Subcutaneous abdominal adipose tissue (tissue), 5 donors: ENCODE measurements at regions not wholly inside any gene's neighbourhood (a gene's known extent, or its start where the extent isn't known, plus 50 kb on each side); places are given as distances from the start of the nearest gene placed in this dataset.
A peak's percentile ranks its signal among the peaks of the same experiment; 100 is the strongest.
"Not testable (repeated sequence)": the region's sequence is repeated elsewhere in the genome, so short reads cannot be mapped to it uniquely, and the experiment has no call there.

Source experiments
- H3K27ac ChIP-seq: one replicate; pipeline ENCODE4 v1.7.0; 2013; ENCODE audit warnings: low read depth, mild to moderate bottlenecking, inconsistent platforms, low read length, moderate library complexity
- H3K27me3 ChIP-seq, 5 donors: one replicate each; pipeline ENCODE4 v1.7.0; 2013; ENCODE audit warnings: low read length in 5 of 5, inconsistent platforms in 1 of 5; ENCODE audit not compliant: control insufficient read depth in 5 of 5, insufficient read depth in 4 of 5
- H3K36me3 ChIP-seq, 5 donors: one replicate each; pipeline ENCODE4 v1.7.0; 2013; ENCODE audit warnings: low read length in 5 of 5; ENCODE audit not compliant: control insufficient read depth in 5 of 5, insufficient read depth in 5 of 5
- H3K4me1 ChIP-seq, 5 donors: one replicate each; pipeline ENCODE4 v1.7.0; 2013; ENCODE audit warnings: low read length in 5 of 5, mild to moderate bottlenecking in 3 of 5, moderate library complexity in 1 of 5; ENCODE audit not compliant: control insufficient read depth in 5 of 5, insufficient read depth in 5 of 5
- H3K4me3 ChIP-seq, 5 donors: one replicate each; pipeline ENCODE4 v1.7.0; 2013; ENCODE audit warnings: low read length in 5 of 5, low read depth in 1 of 5
- H3K9ac ChIP-seq, 5 donors: one replicate each; pipeline ENCODE4 v1.7.0; 2013; ENCODE audit warnings: low read length in 5 of 5, mild to moderate bottlenecking in 4 of 5, moderate library complexity in 3 of 5
- H3K9me3 ChIP-seq, 5 donors: one replicate each; pipeline ENCODE4 v1.7.0; 2013; ENCODE audit warnings: low read length in 5 of 5; ENCODE audit not compliant: control insufficient read depth in 5 of 5
- donor health status: healthy.
- donor health status: healthy.
- donor health status: healthy.
- donor health status: healthy.
- donor health status: healthy.

DNA sequence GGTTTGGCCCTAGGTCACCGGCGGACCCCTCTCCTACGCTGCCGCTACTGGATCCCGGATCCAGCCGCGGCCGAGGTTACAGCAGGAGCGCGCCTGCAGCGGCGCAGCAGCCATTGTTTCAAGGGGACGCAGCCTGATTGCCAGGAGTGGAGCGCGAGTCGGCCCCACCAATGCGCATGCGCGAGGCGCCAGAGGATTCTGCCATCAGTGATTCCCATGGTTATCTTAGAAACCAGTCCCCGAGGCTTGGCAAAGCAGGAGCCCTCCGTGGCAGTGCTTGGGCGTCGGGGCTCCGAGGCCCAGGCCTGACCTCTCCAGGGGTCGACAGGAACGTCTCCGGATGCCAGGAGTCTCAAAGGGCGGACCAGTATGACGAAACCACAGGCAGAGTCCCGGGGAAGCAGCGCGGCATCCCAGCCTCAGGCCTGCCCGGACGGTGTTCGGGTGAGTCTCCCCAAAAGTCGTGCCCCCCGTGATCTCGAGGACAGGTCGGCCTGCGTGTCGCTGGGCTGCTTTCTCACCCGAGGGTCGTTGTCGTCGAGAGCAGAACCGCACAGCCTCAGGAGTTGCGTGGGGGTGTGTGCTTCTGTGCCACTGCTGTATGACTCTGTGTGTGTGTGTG is 608.5 kb downstream of the KCNJ18 start:
- Histone ChIP-seq H3K4me1 (no peaks in the 10 kb centered on the region), H3K4me3 (no peak overlapping the region), H3K9ac (no peak overlapping the region), H3K27ac (no peak overlapping the region), H3K36me3 (no peaks in the 10 kb centered on the region), H3K27me3 (no peaks in the 10 kb centered on the region), H3K9me3 (peaks cover 0 to 44% (median 21%) of the 10 kb centered on the region in 5 donors)

DNA sequence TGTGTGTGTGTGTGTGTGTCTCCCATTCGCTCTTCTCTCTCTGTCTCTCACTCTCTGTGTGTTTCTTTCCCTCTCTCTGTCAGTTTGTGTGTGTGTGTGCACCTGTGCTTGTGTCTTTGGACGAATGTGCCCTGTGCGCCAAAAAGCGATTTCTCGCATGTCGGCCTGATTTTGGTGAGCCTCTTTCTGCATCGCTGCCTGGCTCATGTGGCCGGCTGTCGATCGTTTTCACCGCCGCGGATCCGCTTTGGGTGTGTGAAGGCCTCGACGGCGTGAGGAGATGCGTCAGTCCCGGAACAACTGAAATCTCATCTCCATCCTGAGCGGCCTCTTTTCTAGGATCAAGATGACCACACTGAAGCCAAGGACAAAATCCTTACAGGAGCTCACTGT is 609.0 kb downstream of the KCNJ18 start:
- Histone ChIP-seq H3K9ac (no peak overlapping the region), H3K4me1 (no peaks in the 10 kb centered on the region), H3K4me3 (no peak overlapping the region), H3K27ac (no peak overlapping the region), H3K9me3 (peaks cover 0 to 44% (median 21%) of the 10 kb centered on the region in 5 donors), H3K36me3 (no peaks in the 10 kb centered on the region), H3K27me3 (no peaks in the 10 kb centered on the region)

DNA sequence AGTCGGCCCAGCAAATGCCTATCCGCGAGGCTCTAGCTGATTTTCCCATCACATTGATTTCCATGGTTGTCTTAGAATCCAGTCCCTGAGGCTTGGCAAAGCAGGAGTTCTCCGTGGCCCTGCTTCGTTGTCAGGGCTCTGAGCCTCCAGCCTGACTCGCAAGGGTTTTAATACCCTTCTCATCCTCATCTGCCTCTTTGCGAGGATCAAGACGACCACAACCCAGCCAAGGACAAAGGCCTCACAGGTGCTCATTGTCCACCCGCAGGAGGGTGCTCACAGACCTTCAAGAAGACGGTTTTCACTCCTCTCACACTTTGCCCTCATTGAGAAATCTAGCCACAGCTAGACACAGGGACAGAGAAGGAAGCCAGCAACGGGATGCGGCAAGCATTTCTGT is 610.8 kb downstream of the KCNJ18 start:
- no peak overlapping the region for H3K9ac ChIP-seq
- H3K27me3 ChIP-seq = no peaks in the 10 kb centered on the region
- no peak overlapping the region for H3K27ac ChIP-seq
- no peaks in the 10 kb centered on the region for H3K4me1 ChIP-seq
- H3K9me3 ChIP-seq = peaks cover 0 to 42% (median 21%) of the 10 kb centered on the region in 5 donors
- no peak overlapping the region for H3K4me3 ChIP-seq
- no peaks in the 10 kb centered on the region for H3K36me3 ChIP-seq

DNA sequence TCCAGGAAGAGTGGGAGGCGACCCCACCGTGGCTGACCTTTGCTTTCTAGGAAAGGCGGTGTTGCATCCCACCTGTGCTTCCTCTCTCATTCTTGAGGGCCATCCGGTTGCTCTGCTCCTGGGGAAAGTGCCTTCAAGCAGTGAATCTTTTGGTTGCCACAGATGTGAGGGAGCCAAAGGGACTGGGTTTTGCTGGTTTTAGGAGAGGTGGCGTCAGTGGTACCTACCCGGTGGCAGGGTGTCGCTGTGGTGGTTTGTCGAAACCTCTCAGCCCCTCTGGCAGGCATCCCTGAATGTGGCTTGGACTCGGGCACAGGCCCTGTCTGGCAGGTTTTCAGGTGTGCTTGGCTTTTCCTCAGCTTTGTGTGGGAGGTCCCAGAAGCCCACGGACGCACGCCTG is 611.5 kb downstream of the KCNJ18 start:
- no peak overlapping the region for H3K4me3 ChIP-seq
- H3K9me3 ChIP-seq = peaks cover 0 to 36% (median 19%) of the 10 kb centered on the region in 5 donors
- H3K27me3 ChIP-seq = no peaks in the 10 kb centered on the region
- H3K36me3 ChIP-seq = no peaks in the 10 kb centered on the region
- H3K4me1 ChIP-seq = no peaks in the 10 kb centered on the region
- no peak overlapping the region for H3K9ac ChIP-seq
- H3K27ac ChIP-seq = no peak overlapping the region

DNA sequence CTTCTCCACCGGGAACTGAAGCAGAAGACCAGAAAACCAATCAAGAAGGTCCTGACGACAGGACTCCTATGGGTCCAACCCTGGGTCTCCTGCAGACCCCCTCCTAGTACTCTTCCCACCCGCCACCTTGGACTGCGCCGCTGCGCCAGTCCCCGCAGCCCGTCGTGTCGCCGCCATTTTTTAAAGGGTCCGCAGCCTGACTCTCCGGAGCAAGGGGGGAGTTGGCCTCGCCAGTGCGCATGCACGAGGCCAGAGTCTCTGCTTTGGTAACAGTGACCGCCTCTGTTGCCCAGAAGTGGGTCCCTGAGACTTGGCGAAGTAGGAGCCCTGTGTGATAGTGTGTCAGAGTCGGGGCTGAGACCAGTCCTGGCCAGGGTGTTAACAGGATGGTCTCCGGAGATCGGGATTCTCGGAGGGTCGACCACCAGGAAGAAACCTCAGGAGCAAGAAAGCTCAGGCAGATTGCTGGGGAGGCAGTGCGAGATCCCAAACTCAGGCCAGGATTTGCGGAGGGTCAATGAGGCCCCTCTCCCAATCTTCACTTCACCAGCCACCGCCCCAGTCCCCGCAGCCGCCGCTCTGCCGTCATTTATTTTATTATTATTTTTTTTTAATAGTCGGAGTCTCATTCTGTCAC is 612.5 kb downstream of the KCNJ18 start:
- no peak overlapping the region for H3K9ac ChIP-seq
- peaks cover 0 to 29% (median 18%) of the 10 kb centered on the region in 5 donors for H3K9me3 ChIP-seq
- H3K27ac ChIP-seq = no peak overlapping the region
- no peaks in the 10 kb centered on the region for H3K36me3 ChIP-seq
- no peaks in the 10 kb centered on the region for H3K4me1 ChIP-seq
- no peak overlapping the region for H3K4me3 ChIP-seq
- no peaks in the 10 kb centered on the region for H3K27me3 ChIP-seq

DNA sequence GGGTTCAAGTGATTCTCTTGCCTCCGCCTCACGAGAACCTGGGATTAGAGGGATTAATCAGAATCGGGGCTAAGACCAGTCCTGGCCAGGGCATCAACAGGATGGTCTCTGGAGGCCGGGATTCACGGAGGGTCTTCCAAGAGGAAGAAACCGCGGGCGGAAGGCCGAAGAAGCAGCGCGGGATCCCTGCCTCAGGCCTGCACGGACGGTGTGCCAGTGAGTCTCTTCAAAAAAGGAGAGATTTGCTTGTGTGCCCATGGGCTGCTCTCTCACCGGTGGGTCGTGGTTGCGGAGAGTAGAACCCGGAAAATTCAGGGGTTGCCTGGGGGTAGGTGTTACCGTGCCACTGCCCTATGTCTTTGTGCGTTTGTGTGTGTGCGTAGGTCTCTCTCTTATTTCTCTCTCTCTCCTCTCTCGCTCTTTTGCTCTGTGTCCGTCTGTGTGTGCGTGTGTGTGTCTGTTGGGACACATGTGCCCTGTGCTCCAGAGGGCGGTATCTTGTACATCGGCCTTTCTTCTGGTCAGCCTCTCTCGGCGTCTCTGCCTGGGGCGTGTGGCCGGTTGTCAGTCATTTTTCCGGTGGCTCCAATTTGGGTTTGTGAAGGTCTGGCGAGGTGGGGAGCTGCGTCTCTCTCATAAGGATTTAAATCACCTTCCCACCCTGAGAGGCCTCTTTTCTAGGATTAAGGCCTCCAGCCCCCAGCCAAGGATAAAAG is 613.2 kb downstream of the KCNJ18 start:
- Histone ChIP-seq H3K27me3 (no peaks in the 10 kb centered on the region), H3K4me3 (no peak overlapping the region), H3K27ac (no peak overlapping the region), H3K9me3 (peaks cover 0 to 25% (median 17%) of the 10 kb centered on the region in 5 donors), H3K36me3 (no peaks in the 10 kb centered on the region), H3K9ac (no peak overlapping the region), H3K4me1 (no peaks in the 10 kb centered on the region)

DNA sequence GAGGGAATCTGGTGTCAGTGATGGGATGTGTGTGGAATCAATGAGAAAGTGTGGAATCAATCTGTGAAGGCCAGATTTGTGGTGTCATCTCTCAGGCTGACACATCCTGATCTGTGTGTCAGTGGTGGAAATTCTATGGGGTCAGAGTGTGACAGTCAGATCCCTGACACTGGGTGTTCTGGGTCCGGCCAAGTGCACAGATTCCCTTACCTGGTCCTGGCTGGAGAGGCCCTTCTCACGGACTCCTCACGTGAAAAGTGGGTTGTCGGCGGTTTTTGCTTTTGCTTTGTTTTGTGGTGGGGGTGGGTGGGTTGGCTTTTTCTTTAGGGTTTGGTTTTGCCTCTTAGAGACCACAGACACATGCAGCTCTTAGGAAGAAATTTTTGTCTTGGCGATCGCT is 618.0 kb downstream of the KCNJ18 start:
- not testable (repeated sequence) for H3K36me3 ChIP-seq, H3K27me3 ChIP-seq, H3K4me1 ChIP-seq, H3K27ac ChIP-seq, H3K9me3 ChIP-seq, H3K9ac ChIP-seq, H3K4me3 ChIP-seq

DNA sequence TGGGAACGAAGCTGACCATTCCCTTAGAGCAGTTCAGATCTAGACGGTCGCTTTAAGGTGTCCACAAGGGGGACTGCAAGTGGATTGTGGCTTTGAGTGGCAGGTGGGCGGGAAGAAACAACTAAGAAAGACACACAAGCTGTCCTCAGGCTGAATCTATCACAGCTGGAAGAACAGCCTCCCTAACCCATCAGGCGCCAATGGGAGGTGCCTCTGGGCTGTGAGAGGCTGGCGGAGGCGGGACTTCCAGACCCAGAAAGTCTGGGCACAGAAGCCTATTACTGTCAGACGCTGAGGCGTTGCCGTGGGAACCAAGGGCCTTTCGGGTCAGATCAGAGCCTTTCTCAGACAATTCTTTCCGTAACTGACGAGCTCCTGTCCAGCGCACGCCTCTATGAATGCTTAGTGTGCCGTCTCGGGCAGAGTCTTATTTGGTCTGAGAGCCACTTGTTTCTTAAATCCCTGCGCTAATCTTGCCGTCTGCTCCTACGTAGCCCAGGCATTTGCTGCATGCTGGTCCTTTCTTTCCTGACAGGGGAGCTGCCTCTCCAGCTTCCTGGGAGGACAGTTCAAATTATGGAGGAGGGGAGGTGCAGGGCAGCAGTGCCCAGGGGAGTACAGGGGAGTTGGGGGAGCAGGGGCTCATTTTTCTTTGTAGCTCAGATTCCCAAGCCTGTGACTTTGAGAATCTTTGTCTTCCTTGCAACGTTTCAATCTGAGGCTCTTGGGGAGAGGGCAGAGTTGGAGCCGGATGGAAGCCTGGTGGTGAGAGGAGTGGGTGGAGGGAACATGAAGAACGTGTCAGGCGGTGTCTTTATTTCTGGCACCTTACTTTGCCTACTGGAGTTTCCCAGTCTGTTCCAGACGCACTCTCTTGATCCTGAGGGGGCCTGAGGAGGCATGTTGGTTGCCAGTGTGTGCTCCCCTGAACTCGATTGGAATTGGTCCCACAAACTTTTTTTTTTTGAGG is 618.7 kb downstream of the KCNJ18 start:
- H3K4me3 ChIP-seq = peak overlapping the region in 1 of 5 donors; percentile 40

DNA sequence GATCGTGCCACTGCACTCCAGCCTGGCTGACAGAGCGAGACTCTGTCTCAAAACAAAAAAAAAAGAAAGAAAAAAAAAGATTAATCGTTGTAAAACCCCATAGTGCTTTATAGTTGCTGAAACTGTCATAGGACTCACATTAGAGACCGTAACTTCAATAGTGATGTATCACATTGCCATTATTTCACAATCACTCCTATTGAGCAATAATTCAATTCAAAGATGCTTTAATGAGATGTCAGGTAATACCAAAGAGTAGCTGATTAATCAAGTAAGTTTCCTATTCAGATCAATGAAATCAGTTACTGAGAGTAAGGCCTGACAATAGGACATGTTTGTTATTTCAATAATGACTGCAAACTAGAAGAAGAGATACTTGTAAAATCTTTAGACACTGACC is 628.7 kb downstream of the KCNJ18 start:
- H3K36me3 ChIP-seq, H3K27me3 ChIP-seq, H3K27ac ChIP-seq, H3K9ac ChIP-seq, H3K9me3 ChIP-seq, H3K4me1 ChIP-seq, H3K4me3 ChIP-seq: not testable (repeated sequence)

More for the DNA sequence above, 618.7 kb downstream of the KCNJ18 start:
- H3K9ac ChIP-seq = no peak overlapping the region
- H3K27ac ChIP-seq = no peak overlapping the region
- no peaks in the 10 kb centered on the region for H3K9me3 ChIP-seq
- no peaks in the 10 kb centered on the region for H3K4me1 ChIP-seq
- H3K36me3 ChIP-seq = no peaks in the 10 kb centered on the region
- no peaks in the 10 kb centered on the region for H3K27me3 ChIP-seq
